Heart left ventricle (tissue), 16 donors: ENCODE measurements at regions not wholly inside any gene's neighbourhood (a gene's known extent, or its start where the extent isn't known, plus 50 kb on each side); places are given as distances from the start of the nearest gene placed in this dataset.
A peak's percentile ranks its signal among the peaks of the same experiment; 100 is the strongest.

Experiments
- ATAC-seq, 4 donors: fragments of 200-7000 bp; cut with Tn5 transposase; one replicate each; pipeline ENCODE4 v1.9.1; 2020 to 2022; ENCODE audit warnings: moderate library complexity in 4 of 4, mild to moderate bottlenecking in 3 of 4, moderate number of reproducible peaks in 1 of 4
- DNase-seq, 5 donors: peaks; one replicate each; pipeline ENCODE4 v3.0.0-alpha.2; 2020
- H3K27ac ChIP-seq, 12 donors: fragments of 200-600 bp; sonication (generic) in 4 of 12; one replicate each; pipeline versions ENCODE4 v1.5.0 to v1.8.0; 2016 to 2022; ENCODE audit warnings: mild to moderate bottlenecking in 2 of 12
- H3K27me3 ChIP-seq, 9 donors: fragments of 200-600 bp; sonication (generic) in 2 of 9; one replicate each; pipeline versions ENCODE4 v1.5.1 to v1.8.0; 2016 to 2022; ENCODE audit warnings: mild to moderate bottlenecking in 3 of 9
- H3K36me3 ChIP-seq, 9 donors: fragments of 200-600 bp; sonication (generic) in 2 of 9; one replicate each; pipeline versions ENCODE4 v1.5.0 to v1.8.0; 2018 to 2022; ENCODE audit warnings: mild to moderate bottlenecking in 2 of 9
- H3K4me1 ChIP-seq, 12 donors: fragments of 200-600 bp; sonication (generic) in 4 of 12; one replicate each; pipeline versions ENCODE4 v1.5.0 to v1.8.0; 2016 to 2022; ENCODE audit warnings: mild to moderate bottlenecking in 3 of 12
- H3K4me3 ChIP-seq, 12 donors: fragments of 200-600 bp; sonication (generic) in 4 of 12; one replicate each; pipeline versions ENCODE4 v1.5.0 to v1.8.0; 2017 to 2022; ENCODE audit warnings: mild to moderate bottlenecking in 9 of 12, moderate library complexity in 4 of 12
- H3K9me3 ChIP-seq, 12 donors: fragments of 200-600 bp; sonication (generic) in 4 of 12; one replicate each; pipeline versions ENCODE4 v1.5.0 to v1.8.0; 2016 to 2022; ENCODE audit warnings: mild to moderate bottlenecking in 1 of 12
- CTCF ChIP-seq, 12 donors: fragments of 200-600 bp; sonication (generic) in 4 of 12; IDR thresholded peaks; one replicate each; pipeline versions ENCODE4 v1.5.0 to v1.8.0; 2018 to 2022; ENCODE audit warnings: antibody characterized with exemption in 12 of 12, mild to moderate bottlenecking in 5 of 12
- POLR2A ChIP-seq, 2 donors: fragments of 450-650 bp; IDR thresholded peaks; one replicate each; pipeline ENCODE4 v1.6.1; 2017; ENCODE audit warnings: antibody characterized with exemption in 2 of 2, mild to moderate bottlenecking in 2 of 2, moderate library complexity in 2 of 2
- WGBS, 4 donors: extraction: QIAGEN DNeasy Blood & Tissue Kit in 2 of 4; methylation state at CpG; one replicate each; pipeline versions ENCODE4 v1.1.5 to v1.1.7; 2013 to 2018; 5-methylcytosine and 5-hydroxymethylcytosine counted together
- intact Hi-C, 10 donors: fragments of 100-400 bp; cut with DNase I; formaldehyde crosslinking; loops; one replicate each; pipeline versions ENCODE4 v1.11.1 to v1.14.2; 2022
- donor health status: ischemic (EF 13 %, LVEDD 7.1; RV severe dilation, severe dysfunction).
- donor health status: healthy with polysubstance abuse.
- donor health status: DM: no; HTN: yes; CAD: no.
- donor health status: DM: no; HTN: no; CAD: no.
- donor health status: ischemic (EF 25% LVEDD 6.9; RV normal size, moderate dysfunction).
- donor health status: ischemic (EF 25% LVEDD 5.7; RV mildly dilated, moderate dysfunction).
- donor health status: healthy.
- donor health status: DM: yes; HTN: yes; CAD: no.
- donor health status: ischemic (EF 35%, LVEDD 5.7; RV mildly dilated, moderate dysfunction).
- donor health status: nonischemic (EF 11% LVEDD 7.7; RV severe dilation, severe dysfunction).
- donor health status: DM: yes; HTN: yes; CAD: no.
- donor health status: PGD.
- donor health status: ischemic (EF 29% LVEDD 5.4; RV normal size, mild dysfunction).
- donor health status: nonischemic (EF 23%, LVEDD 6.1; RV moderate dilation, normal function).

GRCh38 chr20:6665621-6666355 lies 101.7 kb upstream of the BMP2 start:
- no peak for TF ChIP-seq POLR2A (IDR thresholded peaks at IDR 0.05)
- no peak for TF ChIP-seq CTCF (IDR thresholded peaks at IDR 0.05)
- Histone ChIP-seq H3K27me3 (no peaks in the 10 kb centered on the region), H3K36me3 (no peaks in the 10 kb centered on the region), H3K9me3 (peaks cover 0 to 13% (median 0%) of the 10 kb centered on the region in 12 donors), H3K4me1 (no peaks in the 10 kb centered on the region), H3K4me3 (no peak overlapping the region), H3K27ac (no peak overlapping the region)
- peak in 1 of 4 donors; percentile 22 for ATAC-seq
- WGBS, 4 donors: 48 to 53% (median 50%) methylated on average over 5 of the region's 5 CpGs
- DNase-seq: no peak
- intact Hi-C loops: no loop called here

DNA sequence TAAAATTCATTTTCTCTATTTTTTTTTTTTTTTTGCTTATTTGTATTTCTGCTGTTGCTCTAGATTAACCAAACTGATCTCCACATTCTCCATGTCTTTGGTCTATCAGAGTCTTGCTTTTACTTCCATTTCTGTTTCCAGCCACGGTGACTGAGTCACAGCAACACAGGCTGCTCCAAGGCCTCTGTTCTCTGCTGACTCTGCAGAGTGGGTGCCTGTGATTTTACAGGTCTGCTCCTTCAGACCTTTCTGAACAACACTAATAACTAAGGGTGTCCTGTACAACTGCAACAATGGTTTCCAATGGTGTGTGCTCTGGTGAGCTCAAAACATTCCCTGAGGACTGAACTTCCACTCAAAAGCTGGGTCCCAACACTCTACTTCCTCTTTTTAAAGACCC lies 102.3 kb upstream of the BMP2 start:
- Histone ChIP-seq H3K4me3 (no peak overlapping the region), H3K4me1 (no peaks in the 10 kb centered on the region), H3K36me3 (no peaks in the 10 kb centered on the region), H3K27me3 (no peaks in the 10 kb centered on the region), H3K27ac (no peak overlapping the region), H3K9me3 (peaks cover 0 to 13% (median 0%) of the 10 kb centered on the region in 12 donors)
- WGBS, 4 donors: 70 to 94% (median 86%) methylated on average over 1 of the region's 1 CpG
- TF ChIP-seq POLR2A (IDR thresholded peaks at IDR 0.05) (no peak), CTCF (IDR thresholded peaks at IDR 0.05) (no peak)
- intact Hi-C loops: no loop called here
- ATAC-seq: no peak
- no peak for DNase-seq

DNA sequence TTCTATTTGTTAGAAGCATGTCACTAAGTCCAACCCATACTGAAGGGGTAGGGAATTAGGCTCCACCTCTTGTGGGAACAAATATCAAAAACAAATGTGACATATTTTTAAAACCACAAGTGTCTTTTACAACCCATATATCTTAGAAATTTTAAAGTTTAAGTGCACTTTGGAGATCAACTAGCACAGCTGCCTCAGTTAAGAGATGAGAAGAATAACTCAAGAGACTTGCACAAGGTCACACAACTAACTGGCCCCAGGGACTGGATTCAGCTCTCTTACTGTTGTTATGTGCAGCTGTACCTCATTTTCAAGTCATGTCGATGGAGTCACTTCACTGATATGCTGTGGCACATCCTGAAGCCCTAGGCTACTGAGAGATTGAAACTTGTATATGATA lies 102.9 kb upstream of the BMP2 start:
- DNase-seq: no peak
- Histone ChIP-seq H3K27ac (no peak overlapping the region), H3K4me1 (no peaks in the 10 kb centered on the region), H3K36me3 (no peaks in the 10 kb centered on the region), H3K4me3 (no peak overlapping the region), H3K9me3 (peaks cover 0 to 13% (median 0%) of the 10 kb centered on the region in 12 donors), H3K27me3 (no peaks in the 10 kb centered on the region)
- WGBS, 4 donors: 67 to 87% (median 75%) methylated on average over 1 of the region's 1 CpG
- intact Hi-C loops: no loop called here
- no peak for TF ChIP-seq POLR2A (IDR thresholded peaks at IDR 0.05)
- no peak for TF ChIP-seq CTCF (IDR thresholded peaks at IDR 0.05)
- no peak for ATAC-seq

- WGBS, 4 donors: 77 to 86% (median 80%) methylated on average over 6 of the region's 6 CpGs
- Histone ChIP-seq H3K36me3 (no peaks in the 10 kb centered on the region), H3K4me3 (no peak overlapping the region), H3K9me3 (peaks cover 0 to 13% (median 0%) of the 10 kb centered on the region in 12 donors), H3K27me3 (no peaks in the 10 kb centered on the region), H3K27ac (no peak overlapping the region), H3K4me1 (no peaks in the 10 kb centered on the region)
- TF ChIP-seq POLR2A (IDR thresholded peaks at IDR 0.05) (no peak), CTCF (IDR thresholded peaks at IDR 0.05) (no peak)
- no peak for DNase-seq
- intact Hi-C loops: no loop called here
- ATAC-seq: no peak
Measured at GRCh38 chr20:6663751-6664388, 103.6 kb upstream of the BMP2 start.
